NCI-H2107 treated with DMSO at 0.1 percent for 48 hours (cell line): ENCODE measurements at regions not wholly inside any gene's neighbourhood (a gene's known extent, or its start where the extent isn't known, plus 50 kb on each side); places are given as distances from the start of the nearest gene placed in this dataset.

Experiments used
- DNase-seq: peaks from one replicate; lab custom pipeline; 2025; ENCODE audit not compliant: unreplicated experiment; lab: John Stamatoyannopoulos, UW

GRCh38 chr13:34591129-34591528, 350.9 kb upstream of the NBEA start:
- no peak for DNase-seq

DNA sequence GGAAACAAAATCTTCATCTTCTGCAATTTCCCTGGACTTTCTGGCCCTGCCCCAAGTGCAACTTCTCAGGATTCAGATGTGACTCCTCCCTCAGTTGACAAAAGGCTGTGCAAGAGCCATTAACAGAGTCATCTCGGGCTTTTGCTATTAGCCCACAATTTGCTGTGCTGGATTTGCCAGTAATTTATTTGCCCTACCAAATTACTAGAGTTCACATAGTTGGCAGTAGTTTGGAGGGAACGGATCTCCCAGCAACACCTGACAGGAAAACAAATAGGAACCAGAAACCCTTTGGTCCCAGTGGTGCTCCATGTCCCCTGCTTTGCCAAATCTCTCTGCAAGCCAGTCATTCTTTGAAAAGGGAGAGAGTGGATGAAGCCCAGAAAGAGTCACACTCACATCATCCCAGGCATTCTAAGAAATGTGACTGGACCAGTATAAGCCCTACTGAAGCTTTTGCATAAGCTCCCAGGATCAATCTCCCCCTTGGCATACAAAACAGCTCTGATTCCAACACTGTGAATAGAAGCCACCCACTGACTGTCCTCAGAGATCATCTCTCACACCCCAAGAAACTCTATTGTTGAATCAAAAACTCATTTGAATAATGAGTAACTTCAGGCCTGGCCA, 350.1 kb upstream of the NBEA start:
- DNase-seq: no peak

GRCh38 chr13:34593658-34594057, 348.4 kb upstream of the NBEA start:
- no peak for DNase-seq

DNA sequence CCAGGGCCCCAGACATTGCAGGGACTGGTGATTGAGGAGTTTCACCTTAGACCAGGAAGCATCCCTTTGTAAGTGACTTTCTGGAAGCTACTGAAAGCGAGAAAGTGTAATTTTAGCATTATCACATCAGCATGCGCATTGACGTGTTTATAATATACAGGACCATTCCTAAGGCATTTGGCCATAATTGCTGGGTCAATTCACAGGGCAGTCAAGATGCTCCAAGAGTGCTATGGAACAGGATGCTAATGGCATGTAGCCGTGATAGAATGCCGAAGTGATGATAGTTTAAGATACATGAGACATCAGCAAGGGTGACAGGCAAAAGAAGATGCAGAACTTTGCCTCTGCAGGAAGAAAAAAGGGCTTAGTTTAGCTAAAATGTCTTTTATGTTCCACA, 347.6 kb upstream of the NBEA start:
- no peak for DNase-seq

DNA sequence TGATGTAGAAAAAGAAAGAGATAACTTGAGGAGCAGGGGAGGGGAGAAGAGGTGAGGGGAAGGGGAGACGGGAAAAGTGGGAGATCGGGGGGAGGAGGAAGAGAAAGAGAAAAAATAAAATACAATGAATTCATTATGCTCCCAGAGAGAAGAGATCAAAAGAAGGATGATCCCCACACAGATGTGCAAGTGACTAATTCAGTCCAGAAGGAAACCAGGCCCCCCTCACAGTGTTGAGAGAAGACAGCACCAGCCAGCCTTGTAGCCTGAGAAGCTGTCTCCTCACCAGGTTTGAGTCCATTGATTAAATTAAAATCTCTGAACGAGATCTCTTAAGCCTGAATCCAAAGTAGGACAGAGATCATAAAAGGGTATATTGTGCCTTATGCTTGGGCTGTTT, 333.7 kb upstream of the NBEA start:
- no peak for DNase-seq

GRCh38 chr13:34611671-34612070, 330.4 kb upstream of the NBEA start:
- DNase-seq: no peak

- DNase-seq: no peak
Measured at GRCh38 chr13:34617473-34618083, 324.5 kb upstream of the NBEA start.

DNA sequence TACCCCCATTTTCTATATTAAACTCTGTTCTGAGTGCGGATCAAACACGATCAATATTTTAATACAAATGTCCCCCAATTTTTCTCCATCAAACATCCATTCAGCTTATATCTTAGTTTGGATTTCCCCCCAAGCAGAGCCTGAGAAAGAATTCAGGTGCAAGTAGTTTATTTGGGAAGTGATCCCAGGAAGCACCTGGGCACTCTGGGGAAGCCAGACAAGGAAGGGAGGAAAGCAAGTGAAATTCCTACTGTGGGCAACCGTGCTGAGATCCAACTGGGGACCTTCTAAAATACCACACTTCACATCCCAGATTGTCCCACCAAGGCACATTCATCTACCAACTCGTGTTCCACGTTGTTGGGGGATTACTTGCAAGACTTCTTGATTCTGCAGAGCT, 323.4 kb upstream of the NBEA start:
- DNase-seq: no peak

GRCh38 chr13:34619326-34619725, 322.7 kb upstream of the NBEA start:
- no peak for DNase-seq

- no peak for DNase-seq
Measured at GRCh38 chr13:34620074-34620850, 321.8 kb upstream of the NBEA start.

GRCh38 chr13:34620862-34621261, 321.2 kb upstream of the NBEA start:
- DNase-seq: no peak

GRCh38 chr13:34623331-34623730, 318.7 kb upstream of the NBEA start:
- no peak for DNase-seq

GRCh38 chr13:34627509-34628208, 314.4 kb upstream of the NBEA start:
- DNase-seq: no peak

DNA sequence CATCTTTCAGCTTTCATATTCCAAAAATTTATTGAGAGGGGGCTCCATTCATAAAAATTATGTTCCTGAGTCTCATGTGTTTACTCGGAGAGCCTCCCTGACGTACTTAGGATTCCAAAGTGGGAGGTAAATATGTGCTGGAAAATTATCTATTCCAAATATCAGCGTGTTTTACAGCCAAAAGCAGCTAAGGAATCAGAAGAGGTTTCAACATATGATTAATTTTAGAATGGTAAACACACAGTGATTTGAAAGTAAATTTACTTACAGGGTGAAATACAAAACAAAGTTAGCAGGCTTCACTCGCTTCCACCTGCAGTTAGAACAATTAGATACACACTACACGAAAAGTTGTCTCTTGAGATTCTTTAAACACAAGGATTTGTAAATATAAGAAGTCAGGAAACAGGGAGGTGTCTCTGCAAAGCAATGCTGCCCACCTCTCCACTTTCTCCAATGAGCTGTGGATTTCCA, 313.8 kb upstream of the NBEA start:
- no peak for DNase-seq

DNA sequence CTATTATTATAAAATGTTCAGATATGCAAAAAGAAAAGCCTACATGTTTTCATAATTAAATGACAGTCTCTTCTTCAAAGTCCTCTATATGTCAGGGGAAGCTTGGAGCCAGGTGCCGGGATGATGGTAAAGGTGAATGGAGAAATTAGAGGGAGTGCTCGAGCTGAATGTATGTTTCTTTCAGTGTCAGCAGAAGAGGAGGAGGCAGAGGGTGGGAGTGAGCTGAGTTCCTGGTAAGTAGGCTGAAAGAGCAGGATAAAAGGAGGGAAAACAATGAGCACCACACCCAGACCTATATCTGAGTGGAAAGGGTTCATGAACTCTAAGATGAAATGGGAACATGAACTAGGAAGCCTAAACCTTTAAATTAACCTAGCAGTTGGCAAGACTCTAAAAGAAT, 307.6 kb upstream of the NBEA start:
- no peak for DNase-seq

GRCh38 chr13:34637138-34637537, 304.9 kb upstream of the NBEA start:
- DNase-seq: no peak

DNA sequence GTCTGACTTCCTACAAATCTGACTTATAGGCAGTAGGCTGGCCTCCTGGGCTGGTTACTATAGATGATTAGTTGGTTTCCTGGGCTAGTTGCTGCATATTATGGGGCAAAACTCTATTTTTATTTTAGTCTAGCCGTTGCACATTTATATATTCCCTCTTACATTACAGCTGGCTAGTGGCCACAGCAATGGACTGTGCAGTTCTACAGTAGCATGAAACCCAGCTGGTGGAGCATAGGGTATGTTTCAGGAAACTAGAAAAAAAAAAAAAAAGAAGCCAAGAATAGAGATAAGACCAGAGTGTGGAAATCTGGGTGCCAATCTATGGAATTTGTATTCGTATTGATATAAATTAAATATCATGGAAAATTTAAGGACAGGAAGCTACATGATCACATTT, 304.4 kb upstream of the NBEA start:
- no peak for DNase-seq

DNA sequence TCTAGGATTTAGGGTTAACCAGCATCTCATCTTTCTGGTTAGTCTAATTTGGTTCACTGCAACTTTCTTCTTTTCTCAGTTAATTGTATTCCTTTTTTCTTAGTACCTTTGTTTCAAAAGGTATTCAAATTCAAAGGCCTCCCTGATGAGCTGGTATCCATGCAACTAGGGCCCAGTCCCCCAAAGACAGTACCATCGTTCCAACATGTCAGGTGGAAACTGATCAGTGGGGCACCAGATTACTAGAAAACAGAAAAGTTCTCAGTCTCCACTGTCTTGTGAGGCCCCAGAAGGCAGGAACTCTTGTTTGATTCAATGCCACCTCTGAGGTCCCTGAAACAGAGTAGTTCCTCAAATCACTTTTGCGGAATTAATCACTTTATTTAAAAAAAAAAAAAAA, 303.2 kb upstream of the NBEA start:
- DNase-seq: no peak

DNA sequence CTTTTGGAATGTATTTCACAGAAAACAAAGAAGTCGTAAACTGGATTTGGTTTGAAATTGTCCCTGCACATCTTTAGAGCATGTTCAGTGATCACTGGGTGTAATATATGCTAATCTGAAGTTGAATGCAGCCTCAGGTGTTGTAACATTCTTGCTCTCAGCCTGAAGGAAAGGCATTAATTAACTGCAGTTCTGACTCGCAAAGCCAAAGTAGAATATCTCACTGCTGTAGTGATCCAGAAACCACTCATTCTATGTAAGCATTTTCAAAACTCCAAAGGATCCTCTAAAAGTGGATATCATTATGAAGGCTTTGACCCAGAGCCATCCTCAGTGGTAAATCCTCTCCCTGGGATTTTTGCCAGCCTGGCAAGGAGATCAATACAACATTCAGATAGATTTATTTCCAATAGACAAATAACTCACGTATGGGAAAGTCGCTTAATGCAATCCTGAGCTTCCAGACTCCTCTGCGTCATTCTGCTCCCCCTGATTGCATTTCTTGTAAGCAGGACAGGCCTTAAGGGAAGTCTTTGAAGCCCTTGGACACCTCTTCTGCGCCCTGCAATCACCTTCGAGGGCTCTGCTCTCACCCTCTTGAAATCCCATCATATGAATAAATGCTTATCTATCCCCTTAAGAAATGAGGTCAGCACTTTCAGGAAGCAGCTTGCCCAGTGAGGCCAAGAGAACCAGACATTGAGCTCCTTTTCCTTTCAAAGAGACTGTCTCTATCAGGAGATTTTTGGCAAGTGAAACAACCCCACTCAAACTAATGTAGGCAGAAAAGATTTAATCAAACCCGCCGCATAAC, 301.7 kb upstream of the NBEA start:
- DNase-seq: no peak

- no peak for DNase-seq
Measured at GRCh38 chr13:34640993-34641330, 301.1 kb upstream of the NBEA start.
